Omental fat pad (tissue), 3 donors: ENCODE measurements at regions not wholly inside any gene's neighbourhood (a gene's known extent, or its start where the extent isn't known, plus 50 kb on each side); places are given as distances from the start of the nearest gene placed in this dataset.

Source experiments
- ATAC-seq: fragments of 150-250 bp; one replicate; pipeline ENCODE4 v1.9.1; 2016; ENCODE audit warnings: mild to moderate bottlenecking, moderate library complexity; ENCODE audit not compliant: low FRiP score
- DNase-seq: peaks from one replicate; pipeline ENCODE4 v3.0.0-alpha.2; 2019; ENCODE audit warnings: low spot score
- TF ChIP-seq, protein P1 (sequence below), 3 donors: fragments of 450-650 bp; IDR thresholded peaks; one replicate each; pipeline ENCODE4 v1.5.1; 2016 to 2017; ENCODE audit warnings: antibody characterized with exemption in 3 of 3, mild to moderate bottlenecking in 3 of 3, moderate library complexity in 2 of 3

DNA sequence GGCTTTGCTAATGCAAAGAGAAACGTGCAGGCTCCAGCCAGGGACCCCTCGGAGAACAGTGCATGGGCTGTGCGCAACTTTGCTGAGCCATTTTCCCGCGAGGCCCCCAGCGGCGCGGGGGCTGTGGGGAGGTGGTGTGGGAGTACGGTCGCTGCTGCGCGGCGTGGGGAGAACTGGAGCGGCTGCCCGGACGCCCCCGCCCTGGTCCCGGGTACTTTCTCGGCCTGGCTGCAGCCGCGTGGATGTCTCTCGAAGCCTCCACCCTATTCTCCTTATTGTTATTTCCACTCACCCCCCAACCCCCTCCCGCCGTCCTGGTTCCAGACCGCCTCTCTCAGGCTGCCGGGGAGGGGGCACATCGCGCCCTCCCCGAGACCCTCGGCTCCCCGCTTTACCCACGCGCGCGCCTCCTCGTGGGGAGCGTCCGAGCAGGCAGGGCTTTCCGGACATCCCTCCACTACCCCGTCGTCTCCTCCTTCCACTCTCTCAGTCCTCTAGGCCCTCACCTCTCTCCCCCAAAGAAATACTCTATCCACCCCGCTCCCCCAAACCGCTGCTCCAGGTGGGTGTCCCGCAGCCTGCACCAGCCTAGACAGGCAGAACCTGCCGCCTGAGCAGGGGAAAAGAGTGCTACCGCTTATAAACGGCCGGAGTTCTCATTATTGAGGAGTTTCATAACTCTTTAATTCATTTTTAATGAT is 68.6 kb upstream of the TBCA start:
- ATAC-seq, result peak; percentile 66
- TF ChIP-seq, protein P1, sequence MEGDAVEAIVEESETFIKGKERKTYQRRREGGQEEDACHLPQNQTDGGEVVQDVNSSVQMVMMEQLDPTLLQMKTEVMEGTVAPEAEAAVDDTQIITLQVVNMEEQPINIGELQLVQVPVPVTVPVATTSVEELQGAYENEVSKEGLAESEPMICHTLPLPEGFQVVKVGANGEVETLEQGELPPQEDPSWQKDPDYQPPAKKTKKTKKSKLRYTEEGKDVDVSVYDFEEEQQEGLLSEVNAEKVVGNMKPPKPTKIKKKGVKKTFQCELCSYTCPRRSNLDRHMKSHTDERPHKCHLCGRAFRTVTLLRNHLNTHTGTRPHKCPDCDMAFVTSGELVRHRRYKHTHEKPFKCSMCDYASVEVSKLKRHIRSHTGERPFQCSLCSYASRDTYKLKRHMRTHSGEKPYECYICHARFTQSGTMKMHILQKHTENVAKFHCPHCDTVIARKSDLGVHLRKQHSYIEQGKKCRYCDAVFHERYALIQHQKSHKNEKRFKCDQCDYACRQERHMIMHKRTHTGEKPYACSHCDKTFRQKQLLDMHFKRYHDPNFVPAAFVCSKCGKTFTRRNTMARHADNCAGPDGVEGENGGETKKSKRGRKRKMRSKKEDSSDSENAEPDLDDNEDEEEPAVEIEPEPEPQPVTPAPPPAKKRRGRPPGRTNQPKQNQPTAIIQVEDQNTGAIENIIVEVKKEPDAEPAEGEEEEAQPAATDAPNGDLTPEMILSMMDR (IDR thresholded peaks at IDR 0.05), result no peak
- DNase-seq, result no peak

DNA sequence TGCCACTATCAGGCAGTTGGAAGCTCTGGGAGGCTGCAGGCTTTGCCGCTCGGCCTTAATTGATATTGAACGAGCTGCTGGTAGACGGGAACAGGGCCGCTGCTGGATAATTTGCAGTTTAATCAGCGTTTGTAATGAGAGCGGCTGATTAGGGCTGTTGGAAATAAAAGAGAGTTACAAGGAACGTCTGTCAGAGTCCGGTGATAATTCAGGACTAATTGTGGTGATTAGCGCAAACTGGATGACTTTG is 68.2 kb upstream of the TBCA start:
- TF ChIP-seq, protein P1 (IDR thresholded peaks at IDR 0.05), result no peak
- peak; percentile 8 for ATAC-seq
- no peak for DNase-seq

DNA sequence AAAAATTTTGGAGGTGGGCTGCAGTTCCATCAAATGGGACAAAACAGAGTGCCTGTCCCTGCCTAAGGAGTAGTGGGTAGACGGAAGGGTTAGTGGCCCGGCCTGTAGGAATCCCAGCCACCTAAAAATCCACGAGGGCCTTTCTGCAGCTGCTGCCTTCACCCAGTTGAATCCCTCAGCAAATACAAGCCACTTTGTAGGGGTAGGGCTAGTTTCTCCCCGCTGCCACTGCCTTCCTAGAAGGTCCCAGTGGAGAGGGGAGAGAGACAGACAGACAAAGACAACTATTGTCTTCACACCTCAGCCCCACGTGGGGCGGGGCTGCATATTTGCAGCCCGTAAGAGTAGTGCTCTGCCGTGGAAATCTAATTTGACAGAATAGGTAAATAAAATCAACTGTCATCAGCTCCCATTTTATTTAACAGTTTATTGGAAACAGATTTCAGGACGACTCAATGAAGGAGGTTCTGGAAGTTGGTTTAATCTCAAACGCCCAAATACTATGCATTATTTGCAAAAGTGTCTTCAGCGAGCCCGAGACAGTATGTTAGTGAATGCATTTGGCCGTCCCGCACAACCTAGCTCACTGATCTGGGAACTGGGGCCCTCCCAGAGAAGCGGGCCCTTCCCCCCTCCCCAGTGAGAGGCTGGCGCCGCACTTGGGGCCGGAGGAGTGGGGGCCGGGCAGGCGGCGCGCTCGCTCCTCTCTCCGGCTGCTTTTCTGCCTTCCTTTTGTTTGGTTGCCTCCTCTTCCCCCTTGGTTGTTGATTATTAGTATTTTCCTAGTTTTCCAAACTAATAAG is 67.6 kb upstream of the TBCA start:
- DNase-seq (no peak), ATAC-seq (no peak)
- TF ChIP-seq, protein P1 (IDR thresholded peaks at IDR 0.05), result no peak

DNA sequence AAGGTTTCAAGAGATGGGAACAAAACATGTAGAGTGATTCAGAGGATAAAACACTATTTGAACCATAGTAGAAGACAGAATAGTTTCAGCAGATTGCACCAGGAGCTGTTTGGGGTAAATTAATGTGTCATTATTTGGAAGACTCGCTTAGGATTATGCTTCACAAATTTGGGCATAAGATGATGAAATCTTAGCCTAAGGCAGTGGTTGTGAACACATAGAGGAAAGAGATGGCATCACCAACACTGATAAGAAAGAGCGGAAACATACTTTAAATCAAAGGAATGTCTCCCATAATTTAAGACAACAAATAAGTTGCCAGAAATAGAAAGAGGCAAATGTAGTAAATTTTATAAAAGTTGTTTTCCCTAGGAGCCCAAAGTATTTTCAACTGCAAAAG is 66.1 kb upstream of the TBCA start:
- TF ChIP-seq, protein P1 (IDR thresholded peaks at IDR 0.05), result no peak
- ATAC-seq (no peak), DNase-seq (no peak)

DNA sequence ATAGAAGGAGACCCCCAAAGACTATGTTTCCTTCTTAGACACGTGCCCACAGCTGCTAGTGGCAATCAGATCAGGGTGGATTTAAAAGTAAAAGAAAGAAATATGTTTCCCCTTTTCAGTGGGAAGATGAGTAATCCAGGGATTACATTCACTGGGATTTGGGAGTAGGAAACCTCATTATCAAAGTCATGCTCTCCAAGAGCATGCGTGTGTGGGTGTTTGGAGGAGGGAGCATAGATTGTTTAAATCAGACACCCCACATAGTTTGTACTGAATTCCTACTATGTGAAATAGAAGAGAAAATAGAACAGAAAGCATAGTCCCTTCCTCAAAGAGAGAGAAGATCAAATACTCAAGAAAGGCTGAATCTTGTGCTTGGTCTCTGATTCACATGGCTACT is 65.5 kb upstream of the TBCA start:
- ATAC-seq, result no peak
- DNase-seq, result no peak
- TF ChIP-seq, protein P1 (IDR thresholded peaks at IDR 0.05), result no peak

DNA sequence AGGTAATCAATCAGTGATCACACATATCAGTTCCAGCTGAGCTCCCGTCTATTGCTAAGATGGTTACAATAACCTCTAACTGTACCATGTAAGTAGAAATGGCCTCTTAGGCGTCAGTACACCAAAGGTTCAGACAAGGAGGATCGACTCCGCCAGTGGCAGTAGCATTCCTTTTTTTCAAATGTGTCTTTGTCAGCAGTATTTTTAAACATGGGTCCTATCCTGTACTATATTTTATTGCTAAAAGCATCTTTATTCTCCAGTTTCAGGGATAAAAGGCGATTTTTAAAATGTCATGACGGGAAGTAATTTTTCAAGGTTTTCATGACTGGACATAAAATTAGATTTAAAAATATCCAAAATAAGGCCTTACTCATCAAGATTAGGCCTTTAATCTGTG is 64.8 kb upstream of the TBCA start:
- DNase-seq (no peak), ATAC-seq (no peak)
- TF ChIP-seq, protein P1 (IDR thresholded peaks at IDR 0.05), result no peak

DNA sequence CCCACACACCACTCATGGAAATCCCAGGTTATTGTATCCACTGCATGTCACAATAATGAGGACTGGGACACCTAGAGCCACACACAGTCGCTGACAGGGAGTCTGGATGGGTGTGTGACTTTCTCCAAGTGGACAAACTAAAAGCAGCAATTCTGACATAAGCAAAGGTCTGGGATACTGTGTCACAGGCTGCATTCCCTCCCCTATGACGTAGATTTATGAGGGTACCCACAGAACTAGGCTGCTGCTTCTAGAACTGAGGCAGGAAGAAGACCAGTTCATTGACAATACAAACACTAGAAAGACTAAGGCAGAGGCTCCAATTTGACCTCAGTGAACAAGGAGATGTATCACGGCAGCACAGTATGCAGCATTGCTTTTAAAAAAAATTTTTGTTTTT is 63.6 kb upstream of the TBCA start:
- TF ChIP-seq, protein P1 (IDR thresholded peaks at IDR 0.05), result no peak
- DNase-seq, result no peak
- ATAC-seq, result no peak
